ENCODE measurements at regions not wholly inside any gene's neighbourhood (a gene's known extent, or its start where the extent isn't known, plus 50 kb on each side); places are given as distances from the start of the nearest gene placed in this dataset.

DNA sequence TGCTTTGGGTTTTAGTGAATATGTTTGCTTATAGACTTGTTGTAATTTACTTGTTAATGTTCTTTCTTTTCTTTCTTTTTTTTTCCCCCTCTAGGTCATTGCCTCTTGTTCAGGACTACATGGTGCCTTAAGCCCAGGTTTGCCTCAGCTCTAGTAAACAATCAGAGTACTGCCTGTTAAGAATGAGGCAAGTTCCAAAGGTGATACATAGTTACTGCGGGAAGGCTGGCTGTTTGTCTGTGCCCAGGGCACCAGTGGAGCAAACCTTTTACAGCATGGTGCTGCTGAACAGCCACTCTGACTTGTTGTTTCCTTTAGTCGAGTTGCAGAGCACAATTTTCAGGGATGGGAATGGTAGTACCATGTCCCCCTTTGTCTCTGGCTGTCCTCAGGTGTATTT is 517.2 kb downstream of the NYAP2 start:
- Histone ChIP-seq H3F3A (ENCODE audit: insufficient read depth, low read length) (no peaks in the 10 kb centered on the region), H3K36me3 (ENCODE audit: insufficient read depth, low read length) (no peaks in the 10 kb centered on the region), H3K9me2 (ENCODE audit: low read depth, low read length) (no peaks in the 10 kb centered on the region), H3K27ac (ENCODE audit: low read depth, low read length, poor library complexity, severe bottlenecking) (no peak overlapping the region), H3K79me2 (ENCODE audit: insufficient read depth, low read length) (no peaks in the 10 kb centered on the region), H3K4me3 (ENCODE audit: low read depth, low read length, poor library complexity, severe bottlenecking) (no peak overlapping the region), H3K9me3 (ENCODE audit: low read length) (no peaks in the 10 kb centered on the region), H3K9ac (ENCODE audit: low read length) (no peak overlapping the region), H2AFZ (ENCODE audit: low read length) (no peak overlapping the region), H3K27me3 (ENCODE audit: insufficient read depth, low read length) (no peaks in the 10 kb centered on the region), H3K4me1 (ENCODE audit: insufficient read depth, low read length, severe bottlenecking) (no peaks in the 10 kb centered on the region), H4K20me1 (ENCODE audit: insufficient read depth, low read length) (no peaks in the 10 kb centered on the region), H3K4me2 (ENCODE audit: low read length) (no peak overlapping the region)
- TF ChIP-seq EZH2 (IDR thresholded peaks at IDR 0.05; ENCODE audit: borderline replicate concordance, low read length), result no peak
- TF ChIP-seq, protein P1, sequence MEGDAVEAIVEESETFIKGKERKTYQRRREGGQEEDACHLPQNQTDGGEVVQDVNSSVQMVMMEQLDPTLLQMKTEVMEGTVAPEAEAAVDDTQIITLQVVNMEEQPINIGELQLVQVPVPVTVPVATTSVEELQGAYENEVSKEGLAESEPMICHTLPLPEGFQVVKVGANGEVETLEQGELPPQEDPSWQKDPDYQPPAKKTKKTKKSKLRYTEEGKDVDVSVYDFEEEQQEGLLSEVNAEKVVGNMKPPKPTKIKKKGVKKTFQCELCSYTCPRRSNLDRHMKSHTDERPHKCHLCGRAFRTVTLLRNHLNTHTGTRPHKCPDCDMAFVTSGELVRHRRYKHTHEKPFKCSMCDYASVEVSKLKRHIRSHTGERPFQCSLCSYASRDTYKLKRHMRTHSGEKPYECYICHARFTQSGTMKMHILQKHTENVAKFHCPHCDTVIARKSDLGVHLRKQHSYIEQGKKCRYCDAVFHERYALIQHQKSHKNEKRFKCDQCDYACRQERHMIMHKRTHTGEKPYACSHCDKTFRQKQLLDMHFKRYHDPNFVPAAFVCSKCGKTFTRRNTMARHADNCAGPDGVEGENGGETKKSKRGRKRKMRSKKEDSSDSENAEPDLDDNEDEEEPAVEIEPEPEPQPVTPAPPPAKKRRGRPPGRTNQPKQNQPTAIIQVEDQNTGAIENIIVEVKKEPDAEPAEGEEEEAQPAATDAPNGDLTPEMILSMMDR (IDR thresholded peaks at IDR 0.05; ENCODE audit: low read length), result no peak

DNA sequence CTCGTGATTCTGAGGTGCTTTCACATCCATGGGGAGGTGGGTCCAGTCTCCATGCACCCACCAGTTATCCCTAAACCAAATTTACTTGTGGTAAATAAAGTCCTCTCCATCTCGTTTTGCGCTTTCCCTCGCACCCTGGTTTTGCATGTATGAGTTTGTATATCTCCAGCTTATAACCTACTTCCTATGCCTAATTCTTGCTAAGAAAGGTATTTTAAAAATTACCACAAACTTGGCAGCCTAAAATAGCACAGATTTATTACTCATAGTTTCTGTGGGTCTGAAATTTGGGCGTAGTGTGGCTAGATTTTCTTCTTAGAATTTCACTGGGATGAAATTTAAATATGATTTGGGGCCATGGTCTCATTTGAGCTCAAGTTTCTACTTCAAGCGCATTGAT is 511.5 kb downstream of the NYAP2 start:
- H3K9ac ChIP-seq (ENCODE audit: low read length), result no peak overlapping the region
- H3K79me2 ChIP-seq (ENCODE audit: insufficient read depth, low read length), result no peaks in the 10 kb centered on the region
- no peak overlapping the region for H3K4me3 ChIP-seq (ENCODE audit: low read depth, low read length, poor library complexity, severe bottlenecking)
- no peaks in the 10 kb centered on the region for H3F3A ChIP-seq (ENCODE audit: insufficient read depth, low read length)
- H3K9me3 ChIP-seq (ENCODE audit: low read length), result no peaks in the 10 kb centered on the region
- H3K27me3 ChIP-seq (ENCODE audit: insufficient read depth, low read length), result no peaks in the 10 kb centered on the region
- H3K4me1 ChIP-seq (ENCODE audit: insufficient read depth, low read length, severe bottlenecking), result no peaks in the 10 kb centered on the region
- H3K36me3 ChIP-seq (ENCODE audit: insufficient read depth, low read length), result no peaks in the 10 kb centered on the region
- TF ChIP-seq EZH2 (IDR thresholded peaks at IDR 0.05; ENCODE audit: borderline replicate concordance, low read length), result no peak
- TF ChIP-seq, protein P1 (IDR thresholded peaks at IDR 0.05; ENCODE audit: low read length), result no peak
- no peaks in the 10 kb centered on the region for H3K9me2 ChIP-seq (ENCODE audit: low read depth, low read length)
- H2AFZ ChIP-seq (ENCODE audit: low read length), result no peak overlapping the region
- H3K27ac ChIP-seq (ENCODE audit: low read depth, low read length, poor library complexity, severe bottlenecking), result no peak overlapping the region
- no peak overlapping the region for H3K4me2 ChIP-seq (ENCODE audit: low read length)
- no peaks in the 10 kb centered on the region for H4K20me1 ChIP-seq (ENCODE audit: insufficient read depth, low read length)

DNA sequence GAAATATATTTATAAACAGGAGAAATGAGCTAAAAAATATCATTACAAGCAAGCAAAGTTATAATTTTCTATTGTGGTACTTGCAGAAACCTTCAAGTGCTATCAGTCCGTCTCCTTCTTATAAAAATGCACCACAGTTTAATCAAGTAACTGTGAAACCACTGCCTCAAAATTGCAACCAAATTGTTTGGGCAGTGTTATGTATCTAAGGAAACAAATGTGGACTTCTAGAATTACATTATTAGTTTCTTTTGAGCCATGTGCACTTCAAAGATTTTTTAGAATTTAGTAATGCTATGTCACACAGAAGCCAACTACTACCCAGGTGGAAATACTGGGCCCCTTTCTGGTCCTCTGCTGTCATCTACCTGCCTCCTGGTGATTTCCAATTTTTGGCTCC is 495.6 kb downstream of the NYAP2 start:
- Histone ChIP-seq H3K27ac (ENCODE audit: low read depth, low read length, poor library complexity, severe bottlenecking) (no peak overlapping the region), H3K79me2 (ENCODE audit: insufficient read depth, low read length) (no peaks in the 10 kb centered on the region), H3K27me3 (ENCODE audit: insufficient read depth, low read length) (no peaks in the 10 kb centered on the region)

More for the DNA sequence above, 495.6 kb downstream of the NYAP2 start:
- H3K4me3 ChIP-seq (ENCODE audit: low read depth, low read length, poor library complexity, severe bottlenecking), result no peak overlapping the region
- H2AFZ ChIP-seq (ENCODE audit: low read length), result no peak overlapping the region
- TF ChIP-seq, protein P1 (IDR thresholded peaks at IDR 0.05; ENCODE audit: low read length), result no peak
- TF ChIP-seq EZH2 (IDR thresholded peaks at IDR 0.05; ENCODE audit: borderline replicate concordance, low read length), result no peak
- H3K36me3 ChIP-seq (ENCODE audit: insufficient read depth, low read length), result no peaks in the 10 kb centered on the region
- H3F3A ChIP-seq (ENCODE audit: insufficient read depth, low read length), result no peaks in the 10 kb centered on the region
- H3K9me2 ChIP-seq (ENCODE audit: low read depth, low read length), result no peaks in the 10 kb centered on the region
- no peaks in the 10 kb centered on the region for H4K20me1 ChIP-seq (ENCODE audit: insufficient read depth, low read length)
- no peak overlapping the region for H3K4me2 ChIP-seq (ENCODE audit: low read length)
- H3K9me3 ChIP-seq (ENCODE audit: low read length), result no peaks in the 10 kb centered on the region
- H3K9ac ChIP-seq (ENCODE audit: low read length), result no peak overlapping the region
- no peaks in the 10 kb centered on the region for H3K4me1 ChIP-seq (ENCODE audit: insufficient read depth, low read length, severe bottlenecking)

Data from OCI-LY1 (cell line).